DOHH2 (cell line): ENCODE measurements at regions not wholly inside any gene's neighbourhood (a gene's known extent, or its start where the extent isn't known, plus 50 kb on each side); places are given as distances from the start of the nearest gene placed in this dataset.
"Not testable (repeated sequence)": the region's sequence is repeated elsewhere in the genome, so short reads cannot be mapped to it uniquely, and the experiment has no call there.

Experiments used
- H3F3A ChIP-seq: fragments of 200-600 bp; sonication (generic), shearing (Covaris generic); 2 replicates; pipeline ENCODE4 v1.6.0; 2016; ENCODE audit warnings: antibody characterized with exemption, mild to moderate bottlenecking; ENCODE audit not compliant: control insufficient read depth, insufficient read depth
- H3K27ac ChIP-seq: fragments of 200-600 bp; sonication (generic); 2 replicates; pipeline ENCODE4 v1.5.1; 2014; ENCODE audit warnings: low read depth, mild to moderate bottlenecking, low read length, moderate library complexity
- H3K27me3 ChIP-seq: fragments of 200-600 bp; sonication (generic); 2 replicates; pipeline ENCODE4 v1.6.1; 2014; ENCODE audit warnings: mild to moderate bottlenecking, low read length, mixed read lengths; ENCODE audit not compliant: control insufficient read depth
- H3K36me3 ChIP-seq: fragments of 200-600 bp; sonication (generic); 2 replicates; pipeline ENCODE4 v1.6.1; 2014; ENCODE audit warnings: mild to moderate bottlenecking, low read length, moderate library complexity, mixed read lengths; ENCODE audit not compliant: control insufficient read depth
- H3K4me1 ChIP-seq: fragments of 200-600 bp; sonication (generic); 2 replicates; pipeline ENCODE4 v1.6.1; 2014; ENCODE audit warnings: mild to moderate bottlenecking, low read length, mixed read lengths; ENCODE audit not compliant: control insufficient read depth
- H3K4me2 ChIP-seq: fragments of 200-600 bp; sonication (generic); 2 replicates; pipeline ENCODE4 v1.6.0; 2014; ENCODE audit warnings: mild to moderate bottlenecking, low read length, moderate library complexity
- H3K4me3 ChIP-seq: fragments of 200-600 bp; sonication (generic); 2 replicates; pipeline ENCODE4 v1.5.1; 2014; ENCODE audit warnings: mild to moderate bottlenecking, low read length, mixed read lengths
- H3K79me2 ChIP-seq: fragments of 200-600 bp; sonication (generic); 2 replicates; pipeline ENCODE4 v1.6.1; 2014; ENCODE audit warnings: mild to moderate bottlenecking, low read length, mixed read lengths; ENCODE audit not compliant: control insufficient read depth
- H3K9me2 ChIP-seq: fragments of 200-600 bp; sonication (generic); replicated peaks from 2 replicates; pipeline ENCODE4 v1.6.1; 2014; ENCODE audit warnings: mild to moderate bottlenecking, low read length, mixed read lengths; ENCODE audit not compliant: control insufficient read depth
- H3K9me3 ChIP-seq: fragments of 200-600 bp; sonication (generic); 2 replicates; pipeline ENCODE4 v1.6.1; 2014; ENCODE audit warnings: antibody characterized with exemption, low read length, mixed read lengths; ENCODE audit not compliant: control insufficient read depth, insufficient read depth
- H4K20me1 ChIP-seq: fragments of 200-600 bp; sonication (generic); 2 replicates; pipeline ENCODE4 v1.6.0; 2014; ENCODE audit warnings: low read depth, mild to moderate bottlenecking, antibody characterized with exemption, low read length, moderate library complexity; ENCODE audit not compliant: control insufficient read depth, insufficient read depth
- EZH2phosphoT487 ChIP-seq: fragments of 200-600 bp; sonication (generic); IDR thresholded peaks from 2 replicates; pipeline ENCODE4 v1.6.1; 2017; ENCODE audit warnings: borderline replicate concordance, mild to moderate bottlenecking, antibody characterized with exemption, low read length, moderate library complexity, mixed read lengths
- TF ChIP-seq, protein P1 (sequence below): fragments of 200-600 bp; sonication (generic); IDR thresholded peaks from one replicate; pipeline ENCODE4 v1.5.1; 2014; ENCODE audit warnings: antibody characterized with exemption, mild to moderate bottlenecking, low read depth, low read length; ENCODE audit not compliant: poor library complexity, severe bottlenecking

DNA sequence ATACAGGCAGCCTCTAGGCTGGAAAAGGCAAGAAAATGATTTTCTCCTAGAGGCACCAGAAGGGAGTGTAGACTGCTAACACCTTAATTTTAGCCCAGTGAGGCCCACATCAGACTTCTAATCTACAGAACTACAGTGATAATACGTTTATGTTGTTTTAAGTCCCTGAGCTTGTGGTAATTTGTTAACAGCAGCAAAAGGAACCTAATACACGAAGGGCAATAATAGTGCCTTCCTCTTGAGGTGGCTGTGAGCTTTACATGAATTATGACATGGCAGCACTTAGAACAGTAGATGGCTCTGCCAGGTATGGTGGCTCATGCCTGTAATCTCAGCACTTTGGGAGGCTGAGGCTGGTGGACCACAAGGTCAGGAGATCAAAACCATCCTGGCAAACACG lies 118.8 kb downstream of the ZNF664 start:
- Histone ChIP-seq H3K36me3 (no peaks in the 10 kb centered on the region), H3K27ac (no peak overlapping the region), H3K9me3 (peaks cover 4% of the 10 kb centered on the region; the same call in 1 of the 2 replicates), H3K9me2 (no peaks in the 10 kb centered on the region), H3K4me1 (no peaks in the 10 kb centered on the region), H3K4me3 (no peak overlapping the region), H4K20me1 (no peaks in the 10 kb centered on the region), H3K4me2 (no peak overlapping the region), H3K27me3 (no peaks in the 10 kb centered on the region), H3K79me2 (no peaks in the 10 kb centered on the region), H3F3A (no peaks in the 10 kb centered on the region)
- no peak for TF ChIP-seq EZH2phosphoT487
- TF ChIP-seq, protein P1, sequence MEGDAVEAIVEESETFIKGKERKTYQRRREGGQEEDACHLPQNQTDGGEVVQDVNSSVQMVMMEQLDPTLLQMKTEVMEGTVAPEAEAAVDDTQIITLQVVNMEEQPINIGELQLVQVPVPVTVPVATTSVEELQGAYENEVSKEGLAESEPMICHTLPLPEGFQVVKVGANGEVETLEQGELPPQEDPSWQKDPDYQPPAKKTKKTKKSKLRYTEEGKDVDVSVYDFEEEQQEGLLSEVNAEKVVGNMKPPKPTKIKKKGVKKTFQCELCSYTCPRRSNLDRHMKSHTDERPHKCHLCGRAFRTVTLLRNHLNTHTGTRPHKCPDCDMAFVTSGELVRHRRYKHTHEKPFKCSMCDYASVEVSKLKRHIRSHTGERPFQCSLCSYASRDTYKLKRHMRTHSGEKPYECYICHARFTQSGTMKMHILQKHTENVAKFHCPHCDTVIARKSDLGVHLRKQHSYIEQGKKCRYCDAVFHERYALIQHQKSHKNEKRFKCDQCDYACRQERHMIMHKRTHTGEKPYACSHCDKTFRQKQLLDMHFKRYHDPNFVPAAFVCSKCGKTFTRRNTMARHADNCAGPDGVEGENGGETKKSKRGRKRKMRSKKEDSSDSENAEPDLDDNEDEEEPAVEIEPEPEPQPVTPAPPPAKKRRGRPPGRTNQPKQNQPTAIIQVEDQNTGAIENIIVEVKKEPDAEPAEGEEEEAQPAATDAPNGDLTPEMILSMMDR = no peak

DNA sequence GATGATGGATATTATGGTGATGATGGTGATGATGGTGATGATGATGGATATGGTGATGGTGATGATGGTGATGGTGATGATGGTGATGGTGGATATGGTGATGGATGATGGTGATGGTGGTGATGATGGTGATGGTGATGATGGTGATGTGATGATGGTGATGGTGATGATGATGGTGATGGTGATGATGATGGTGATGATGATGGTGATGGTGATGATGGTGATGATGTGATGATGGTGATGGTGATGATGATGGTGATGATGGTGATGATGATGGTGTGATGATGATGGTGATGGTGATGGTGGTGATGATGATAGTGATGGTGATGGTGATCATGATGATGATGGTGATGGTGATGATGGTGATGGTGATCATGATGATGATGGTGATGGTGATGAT lies 119.5 kb downstream of the ZNF664 start:
- H3K9me3 ChIP-seq, H3K79me2 ChIP-seq, H3K4me2 ChIP-seq, H3K9me2 ChIP-seq, H3K4me1 ChIP-seq, H4K20me1 ChIP-seq, H3K36me3 ChIP-seq, H3F3A ChIP-seq, H3K27me3 ChIP-seq, H3K27ac ChIP-seq, H3K4me3 ChIP-seq: not testable (repeated sequence)

- H3K4me1 ChIP-seq = no peaks in the 10 kb centered on the region
- H3K9me3 ChIP-seq = peaks cover 4% of the 10 kb centered on the region; the same call in 1 of the 2 replicates
- H3F3A ChIP-seq = no peaks in the 10 kb centered on the region
- no peak overlapping the region for H3K4me3 ChIP-seq
- TF ChIP-seq EZH2phosphoT487 = no peak
- TF ChIP-seq, protein P1 = no peak
- H3K79me2 ChIP-seq = no peaks in the 10 kb centered on the region
- no peaks in the 10 kb centered on the region for H3K9me2 ChIP-seq
- H4K20me1 ChIP-seq = no peaks in the 10 kb centered on the region
- no peak overlapping the region for H3K27ac ChIP-seq
- no peak overlapping the region for H3K4me2 ChIP-seq
- no peaks in the 10 kb centered on the region for H3K27me3 ChIP-seq
- H3K36me3 ChIP-seq = no peaks in the 10 kb centered on the region
Observed at GRCh38 chr12:124093297-124093696, 120.3 kb downstream of the ZNF664 start.

DNA sequence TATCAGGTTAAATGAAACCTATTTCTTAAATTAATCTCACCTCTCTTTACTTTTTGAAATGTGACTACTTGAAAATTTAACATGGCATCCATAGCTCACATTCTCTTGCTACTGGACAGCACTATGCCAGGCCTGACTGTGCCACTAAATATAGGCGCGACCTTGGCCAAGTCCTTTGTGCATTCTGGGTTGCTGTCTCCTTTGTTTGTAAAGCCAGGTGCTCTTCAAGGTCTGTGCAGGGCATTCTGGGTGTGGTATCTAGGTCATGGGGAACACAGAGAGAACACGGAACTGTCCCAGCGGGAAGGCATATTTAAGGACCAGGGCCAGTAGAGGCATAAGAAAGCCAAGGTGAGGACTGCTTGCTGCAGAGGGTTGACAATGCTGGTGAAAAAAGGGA lies 121.2 kb downstream of the ZNF664 start:
- H3K4me2 ChIP-seq = no peak overlapping the region
- no peaks in the 10 kb centered on the region for H3K9me2 ChIP-seq
- no peaks in the 10 kb centered on the region for H3K27me3 ChIP-seq
- H3K36me3 ChIP-seq = no peaks in the 10 kb centered on the region
- no peaks in the 10 kb centered on the region for H3K4me1 ChIP-seq
- H4K20me1 ChIP-seq = no peaks in the 10 kb centered on the region
- no peaks in the 10 kb centered on the region for H3F3A ChIP-seq
- no peak overlapping the region for H3K27ac ChIP-seq
- no peak overlapping the region for H3K4me3 ChIP-seq
- H3K79me2 ChIP-seq = no peaks in the 10 kb centered on the region
- no peak for TF ChIP-seq EZH2phosphoT487
- TF ChIP-seq, protein P1 = no peak
- peaks cover 4% of the 10 kb centered on the region; the same call in 1 of the 2 replicates for H3K9me3 ChIP-seq
